ENCODE measurements at regions not wholly inside any gene's neighbourhood (a gene's known extent, or its start where the extent isn't known, plus 50 kb on each side); places are given as distances from the start of the nearest gene placed in this dataset.

DNA sequence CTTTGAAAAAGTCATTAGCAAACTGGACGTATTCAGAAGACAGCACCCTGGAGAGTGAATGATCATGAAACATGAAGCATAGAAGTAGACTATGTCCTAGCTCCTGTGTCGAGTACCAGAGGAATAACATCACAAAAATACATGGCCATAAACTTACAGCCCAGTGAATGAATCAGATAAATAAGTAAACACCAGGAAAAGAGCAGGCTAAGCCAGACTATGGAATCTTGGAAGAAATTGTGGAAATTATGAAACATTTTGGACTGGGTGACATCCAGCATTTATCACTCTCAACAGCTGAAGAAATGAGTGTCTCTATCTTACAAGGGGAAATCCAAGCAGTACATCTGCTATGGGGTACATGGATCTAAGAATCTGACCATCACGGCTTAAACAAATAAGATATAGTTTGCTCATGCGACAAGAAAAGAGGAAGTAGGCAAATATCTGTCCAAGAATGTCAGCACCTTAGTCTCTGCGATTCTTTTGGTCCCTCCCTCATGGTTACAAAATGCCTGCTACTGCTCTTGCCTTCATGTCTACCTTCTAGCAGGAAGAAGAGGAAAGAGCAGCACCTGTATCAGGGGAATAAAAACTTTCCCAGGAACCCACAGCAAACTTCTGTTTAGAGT is 481.5 kb downstream of the BCOR start:
- DNase-seq, result no peak

DNA sequence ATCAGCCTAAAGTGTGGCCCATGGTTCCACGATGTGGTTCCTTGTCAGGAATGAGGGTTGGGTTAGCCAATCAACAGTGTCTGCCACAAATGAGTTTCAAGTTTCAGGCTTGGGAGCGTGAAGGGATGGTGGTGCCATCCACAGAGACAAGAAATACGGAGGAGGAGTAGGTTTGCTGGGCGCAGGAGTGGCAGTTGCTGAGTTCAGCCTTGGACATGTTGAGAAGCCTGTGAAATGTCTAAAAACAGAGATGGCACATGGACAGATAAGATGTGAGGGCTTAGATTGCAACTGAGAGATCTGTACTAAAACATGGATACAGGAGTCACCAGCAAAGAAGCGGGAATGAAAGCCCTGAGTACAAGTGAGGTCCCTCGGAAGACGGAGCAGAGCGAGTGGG is 481.0 kb downstream of the BCOR start:
- DNase-seq, result no peak

GRCh38 chrX:39618178-39618577 is 479.6 kb downstream of the BCOR start:
- DNase-seq, result no peak

GRCh38 chrX:39619182-39620009 is 478.4 kb downstream of the BCOR start:
- no peak for DNase-seq

DNA sequence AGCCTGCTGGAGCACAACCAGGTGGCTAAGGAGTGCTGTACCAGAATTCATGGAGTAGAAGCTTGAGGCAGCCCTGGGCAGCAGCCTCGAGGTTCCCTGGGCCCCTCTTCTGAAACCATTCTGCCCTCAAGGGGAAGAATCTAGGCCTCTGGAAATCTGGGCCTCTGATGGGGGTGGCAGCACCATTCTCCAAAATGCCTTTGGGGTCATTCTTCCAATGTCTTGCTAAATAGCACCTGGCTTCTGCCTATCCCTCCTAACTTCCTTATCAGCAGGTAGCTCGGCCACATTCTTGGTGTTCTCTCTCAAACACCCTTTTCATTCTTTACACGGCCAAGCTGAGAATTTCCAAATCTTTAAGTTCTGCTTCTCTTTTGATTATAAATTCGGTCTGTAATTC is 473.6 kb downstream of the BCOR start:
- DNase-seq, result no peak

- DNase-seq, result no peak
These were observed 471.9 kb downstream of the BCOR start for GRCh38 chrX:39625810-39626209.

DNA sequence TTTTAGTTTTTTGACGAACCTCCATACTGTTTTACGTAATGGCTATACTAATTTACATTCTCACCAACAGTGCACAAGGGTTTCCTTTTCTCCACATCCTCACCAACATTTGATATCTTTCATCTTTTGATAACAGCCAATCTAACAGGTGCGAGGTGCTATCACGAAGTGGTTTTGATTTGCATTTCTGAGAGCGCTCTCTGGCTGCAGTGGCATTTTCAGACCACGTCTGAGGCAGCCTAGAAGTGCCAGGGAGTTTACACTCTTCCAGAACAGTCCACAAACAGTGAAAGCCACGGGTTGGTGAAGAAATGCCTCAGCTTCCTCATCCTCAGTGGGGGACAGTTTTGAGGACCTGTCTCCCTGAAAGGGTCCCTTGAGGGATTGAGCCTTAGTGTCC is 471.0 kb downstream of the BCOR start:
- DNase-seq, result no peak

- DNase-seq, result no peak
These were observed 470.5 kb downstream of the BCOR start for GRCh38 chrX:39627257-39627656.

DNA sequence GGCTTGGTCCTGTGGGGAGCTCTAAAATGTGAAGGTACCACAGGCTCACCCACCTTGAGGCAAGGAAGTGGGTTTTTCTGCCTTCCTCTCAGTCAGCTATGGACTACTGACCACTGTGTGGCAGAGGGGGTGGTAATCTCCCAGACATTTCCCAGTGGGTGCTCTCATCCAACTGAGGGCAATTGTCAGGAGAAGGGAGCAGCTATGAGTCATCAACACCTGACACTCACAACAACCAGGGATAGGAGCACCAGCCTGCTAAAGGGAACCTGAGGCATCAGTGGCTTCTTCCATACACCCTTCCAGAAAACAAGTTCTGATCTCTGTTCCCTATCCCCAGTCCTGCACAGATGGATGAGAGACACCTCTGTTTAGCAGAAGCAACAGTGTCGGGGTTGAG is 468.8 kb downstream of the BCOR start:
- DNase-seq, result no peak

DNA sequence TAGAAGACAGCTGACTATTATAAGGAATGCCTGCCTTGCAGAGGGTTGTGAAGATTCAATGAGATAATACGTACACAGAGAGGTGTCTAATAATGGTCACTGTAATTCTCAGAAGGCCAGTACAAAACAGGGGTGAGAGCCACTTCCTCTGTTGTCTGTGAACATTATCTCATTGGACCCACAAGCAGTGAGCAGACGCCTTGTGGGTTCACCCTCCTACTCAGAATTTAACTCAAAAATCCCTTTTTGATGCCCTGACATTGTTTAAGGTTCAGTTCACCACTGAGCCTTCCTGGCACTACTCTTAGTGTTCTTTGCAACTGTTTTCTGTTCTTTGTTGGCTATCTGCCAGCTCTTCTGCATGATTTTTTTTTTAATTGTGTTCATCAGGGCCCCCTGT is 467.4 kb downstream of the BCOR start:
- DNase-seq, result no peak

GRCh38 chrX:39631276-39632229 is 466.2 kb downstream of the BCOR start:
- no peak for DNase-seq

- no peak for DNase-seq
These were observed 464.5 kb downstream of the BCOR start for GRCh38 chrX:39633293-39633692.

- DNase-seq, result no peak
These were observed 461.3 kb downstream of the BCOR start for GRCh38 chrX:39636481-39636880.

DNA sequence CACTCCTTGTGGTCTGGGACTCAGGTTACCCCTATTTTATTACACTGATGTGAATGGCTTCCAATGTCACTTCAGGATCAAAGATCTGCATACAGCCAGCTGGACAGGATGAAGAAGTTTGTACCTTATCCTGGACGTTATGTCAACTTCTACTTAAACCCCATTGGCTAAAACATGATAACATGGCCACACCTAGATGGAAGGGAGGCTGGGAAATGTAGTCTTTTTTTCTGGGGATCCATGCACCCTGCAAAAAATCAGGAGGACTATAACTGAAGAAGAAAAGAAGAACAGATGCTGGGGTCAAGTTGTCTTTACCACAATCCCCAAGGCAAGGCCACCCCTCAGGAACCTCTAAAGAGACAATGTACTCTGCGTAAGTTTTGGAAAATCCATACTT is 459.2 kb downstream of the BCOR start:
- no peak for DNase-seq

GRCh38 chrX:39639871-39640270 is 457.9 kb downstream of the BCOR start:
- DNase-seq, result no peak

GRCh38 chrX:39640866-39641265 is 456.9 kb downstream of the BCOR start:
- DNase-seq, result no peak

DNA sequence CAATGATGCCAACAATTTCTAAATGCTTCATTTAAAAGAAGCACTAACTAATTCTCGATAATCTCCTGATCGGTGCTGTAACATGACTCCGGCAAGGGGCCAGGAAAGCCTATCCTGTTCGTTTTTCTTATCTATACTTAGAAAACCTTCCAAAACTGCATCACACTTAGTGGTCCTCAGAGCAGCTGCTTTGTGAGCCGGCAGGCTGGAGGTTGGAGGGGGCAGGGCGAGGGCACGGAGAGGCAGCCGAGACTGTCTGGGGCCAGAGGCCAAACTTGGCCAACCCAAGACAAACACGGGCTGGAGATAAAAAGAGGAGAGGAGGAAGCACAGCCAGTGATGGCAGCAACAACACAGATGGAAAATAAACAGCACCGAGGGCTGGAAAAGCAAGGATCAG is 455.7 kb downstream of the BCOR start:
- DNase-seq, result no peak

- no peak for DNase-seq
These were observed 454.2 kb downstream of the BCOR start for GRCh38 chrX:39643550-39643949.

GRCh38 chrX:39645178-39645895 is 452.4 kb downstream of the BCOR start:
- DNase-seq, result peak; percentile 18

- no peak for DNase-seq
These were observed 449.1 kb downstream of the BCOR start for GRCh38 chrX:39648548-39649254.

- DNase-seq, result no peak
These were observed 446.9 kb downstream of the BCOR start for GRCh38 chrX:39650768-39651347.

- peak; percentile 47 for DNase-seq
These were observed 445.4 kb downstream of the BCOR start for GRCh38 chrX:39652336-39652735.
